SK-N-SH (cell line): ENCODE measurements at regions not wholly inside any gene's neighbourhood (a gene's known extent, or its start where the extent isn't known, plus 50 kb on each side); places are given as distances from the start of the nearest gene placed in this dataset.

Experiments used
- CTCF ChIA-PET: fragments of 300-600, 350-600 bp; formaldehyde crosslinking; extraction: SDS; loops from one replicate; lab custom pipeline; 2021; lab: Yijun Ruan, JAX
- POLR2A ChIA-PET: fragments of 350-600 bp; sonication (Branson Sonifier 250); formaldehyde crosslinking; extraction: SDS; loops from one replicate; lab custom pipeline; 2020; ENCODE audit warnings: antibody characterized with exemption, inconsistent platforms; lab: Yijun Ruan, JAX
- DNase-seq: peaks from one replicate; pipeline ENCODE4 v3.0.0; 2012
- H2AFZ ChIP-seq: fragments of 200-600 bp; sonication (generic); 2 replicates; pipeline ENCODE4 v1.8.1; 2016; ENCODE audit warnings: antibody characterized with exemption, mild to moderate bottlenecking, low read depth
- H3F3A ChIP-seq: fragments of 200-600 bp; sonication (generic); replicated peaks from 2 replicates; pipeline ENCODE3; 2016; ENCODE audit warnings: antibody characterized with exemption, mild to moderate bottlenecking; ENCODE audit not compliant: insufficient read depth
- H3K27ac ChIP-seq, 2 experiments: fragments of 200-500 bp in 1 of 2; fragments of 200-600 bp in 1 of 2; sonication (Bioruptor generic) in 1 of 2; sonication (generic), shearing (Covaris generic) in 1 of 2; 2 replicates each; pipeline versions ENCODE4 v1.5.1 to v1.6.1; 2014 to 2016; ENCODE audit warnings: low read depth in 2 of 2, inconsistent platforms in 1 of 2, low read length in 1 of 2, mild to moderate bottlenecking in 1 of 2, mixed read lengths in 1 of 2
- H3K27me3 ChIP-seq: fragments of 200-600 bp; sonication (generic), shearing (Covaris generic); 2 replicates; pipeline ENCODE4 v1.6.1; 2016; ENCODE audit warnings: mixed run types; ENCODE audit not compliant: insufficient read depth
- H3K36me3 ChIP-seq, 2 experiments: fragments of 200-500 bp in 1 of 2; fragments of 200-600 bp in 1 of 2; sonication (Bioruptor generic) in 1 of 2; sonication (generic) in 1 of 2; replicated peaks in 1 of 2; 2 replicates each; pipeline versions ENCODE3 to v1.5.1; 2014 to 2016; ENCODE audit warnings: low read length in 1 of 2, mild to moderate bottlenecking in 1 of 2; ENCODE audit not compliant: insufficient read depth in 2 of 2, control insufficient read depth in 1 of 2
- H3K4me1 ChIP-seq, 2 experiments: fragments of 200-500 bp in 1 of 2; fragments of 200-600 bp in 1 of 2; sonication (Bioruptor generic) in 1 of 2; sonication (generic), shearing (Covaris generic) in 1 of 2; 2 replicates each; pipeline versions ENCODE4 v1.5.1 to v1.6.1; 2014 to 2016; ENCODE audit warnings: low read depth in 1 of 2, low read length in 1 of 2, mixed run types in 1 of 2; ENCODE audit not compliant: insufficient read depth in 2 of 2, control insufficient read depth in 1 of 2
- H3K4me2 ChIP-seq: fragments of 200-600 bp; sonication (generic), shearing (Covaris generic); 2 replicates; pipeline ENCODE4 v1.6.1; 2017; ENCODE audit warnings: mixed run types
- H3K4me3 ChIP-seq, 2 experiments: fragments of 200-500 bp in 1 of 2; fragments of 200-600 bp in 1 of 2; sonication (Bioruptor generic) in 1 of 2; sonication (generic), shearing (Covaris generic) in 1 of 2; 2 replicates each; pipeline versions ENCODE4 v1.5.1 to v1.8.1; 2014 to 2016; ENCODE audit warnings: low read depth in 2 of 2, inconsistent platforms in 1 of 2, low read length in 1 of 2, mild to moderate bottlenecking in 1 of 2, mixed read lengths in 1 of 2, moderate library complexity in 1 of 2
- H3K79me2 ChIP-seq: fragments of 200-600 bp; sonication (generic); 2 replicates; pipeline ENCODE4 v1.8.1; 2017; ENCODE audit warnings: mild to moderate bottlenecking; ENCODE audit not compliant: insufficient read depth
- H3K9ac ChIP-seq: fragments of 200-600 bp; sonication (generic); 2 replicates; pipeline ENCODE4 v1.6.1; 2017; ENCODE audit warnings: mixed run types
- H3K9me2 ChIP-seq: fragments of 200-600 bp; sonication (generic); 2 replicates; pipeline ENCODE4 v1.6.1; 2017; ENCODE audit warnings: mixed run types
- H3K9me3 ChIP-seq: fragments of 200-600 bp; sonication (generic); 2 replicates; pipeline ENCODE4 v1.6.1; 2017; ENCODE audit warnings: mixed run types, mild to moderate bottlenecking, moderate library complexity
- H4K20me1 ChIP-seq: fragments of 200-600 bp; sonication (generic); 2 replicates; pipeline ENCODE4 v1.6.1; 2017; ENCODE audit warnings: mild to moderate bottlenecking, mixed run types; ENCODE audit not compliant: insufficient read depth
- CTCF ChIP-seq: fragments of 200-600 bp; sonication (generic); IDR thresholded peaks from 2 replicates; pipeline ENCODE4 v1.6.1; 2017; ENCODE audit warnings: antibody characterized with exemption, mild to moderate bottlenecking, moderate library complexity
- EP300 ChIP-seq, 2 experiments: IDR thresholded peaks; 2 replicates each; pipeline versions ENCODE4 v1.4.0 to v1.6.1; 2012; ENCODE audit warnings: borderline replicate concordance in 1 of 2, low read depth in 1 of 2, low read length in 1 of 2
- GATA2 ChIP-seq: sonication (generic); formaldehyde crosslinking; IDR thresholded peaks from 2 replicates; pipeline ENCODE4 v1.5.0; 2020; ENCODE audit warnings: mild to moderate bottlenecking, missing genetic modification reagents
- NFIC ChIP-seq: IDR thresholded peaks from 2 replicates; pipeline ENCODE4 v1.4.0; 2012; ENCODE audit warnings: borderline replicate concordance
- RCOR1 ChIP-seq: fragments of 150-350 bp; IDR thresholded peaks from 2 replicates; pipeline ENCODE4 v1.6.1; 2017; ENCODE audit warnings: antibody characterized with exemption, low read length
- REST ChIP-seq: IDR thresholded peaks from 2 replicates; pipeline ENCODE4 v1.6.1; 2012; ENCODE audit warnings: mild to moderate bottlenecking, low read depth, low read length, moderate library complexity
- TEAD4 ChIP-seq: IDR thresholded peaks from 2 replicates; pipeline ENCODE4 v1.4.0; 2012; ENCODE audit warnings: mild to moderate bottlenecking, borderline replicate concordance; ENCODE audit not compliant: insufficient read depth
- WGBS: methylation state at CpG from one replicate; pipeline ENCODE4 v1.1.6; 2017; ENCODE audit warnings: low lambda C conversion rate; 5-methylcytosine and 5-hydroxymethylcytosine counted together

GRCh38 chr10:64594072-64594471 is 1072.9 kb downstream of the REEP3 start:
- Histone ChIP-seq H3K27ac (no peak overlapping the region), H3F3A (no peaks in the 10 kb centered on the region), H3K9ac (no peak overlapping the region), H3K9me3 (no peaks in the 10 kb centered on the region), H4K20me1 (no peaks in the 10 kb centered on the region), H3K79me2 (no peaks in the 10 kb centered on the region), H3K4me3 (no peak overlapping the region), H2AFZ (no peak overlapping the region), H3K4me2 (no peak overlapping the region), H3K4me1 (no peaks in the 10 kb centered on the region), H3K36me3 (no peaks in the 10 kb centered on the region), H3K9me2 (no peaks in the 10 kb centered on the region), H3K27me3 (no peaks in the 10 kb centered on the region)
- WGBS, result 33% methylated on average over 3 of the region's 3 CpGs
- ChIA-PET CTCF (no interaction called here), POLR2A (no interaction called here)
- TF ChIP-seq CTCF, result no peak
- no peak for TF ChIP-seq TEAD4
- no peak for DNase-seq

GRCh38 chr10:64598600-64598999 is 1077.4 kb downstream of the REEP3 start:
- H3K79me2 ChIP-seq, result no peaks in the 10 kb centered on the region
- DNase-seq, result no peak
- H3K27me3 ChIP-seq, result no peaks in the 10 kb centered on the region
- H3K4me1 ChIP-seq, result no peaks in the 10 kb centered on the region; a peak in 1 of 4 replicates
- no peaks in the 10 kb centered on the region for H3K9me3 ChIP-seq
- H3K9me2 ChIP-seq, result no peaks in the 10 kb centered on the region
- no peak overlapping the region for H3K9ac ChIP-seq
- CTCF ChIA-PET, result interaction anchor here (0.7 kb wide), 1 partner anchor 17 kb away, joined by 3 read pairs; no protein-coding TSS in a partner anchor
- no peak overlapping the region for H2AFZ ChIP-seq
- H3K27ac ChIP-seq, result no peak overlapping the region
- no peaks in the 10 kb centered on the region for H3K36me3 ChIP-seq
- no peak overlapping the region for H3K4me3 ChIP-seq
- TF ChIP-seq REST, result no peak
- no peaks in the 10 kb centered on the region for H3F3A ChIP-seq
- 19% methylated on average over 1 of the region's 1 CpG for WGBS
- POLR2A ChIA-PET, result no interaction called here
- H4K20me1 ChIP-seq, result no peaks in the 10 kb centered on the region
- no peak overlapping the region for H3K4me2 ChIP-seq

GRCh38 chr10:64601298-64601697 is 1080.1 kb downstream of the REEP3 start:
- Histone ChIP-seq H3K79me2 (no peaks in the 10 kb centered on the region), H4K20me1 (no peaks in the 10 kb centered on the region), H3K36me3 (no peaks in the 10 kb centered on the region), H2AFZ (no peak overlapping the region), H3K4me2 (no peak overlapping the region), H3K4me3 (no peak overlapping the region), H3F3A (no peaks in the 10 kb centered on the region), H3K27me3 (no peaks in the 10 kb centered on the region), H3K27ac (no peak overlapping the region; a peak in 1 of 4 replicates), H3K9me3 (no peaks in the 10 kb centered on the region), H3K4me1 (no peaks in the 10 kb centered on the region; a peak in 1 of 4 replicates), H3K9me2 (no peaks in the 10 kb centered on the region), H3K9ac (no peak overlapping the region)
- DNase-seq, result peak; percentile 14
- ChIA-PET POLR2A (no interaction called here), CTCF (interaction anchor here (0.9 kb wide), 1 partner anchor 15 kb away, joined by 3 read pairs; no protein-coding TSS in a partner anchor)
- TF ChIP-seq RCOR1 (no peak), GATA2 (CRISPR knock-in tag) (peak; percentile 69), EP300 (IDR thresholded peaks at IDR 0.05; ENCODE audit: borderline replicate concordance in 1 of 2, low read depth in 1 of 2, low read length in 1 of 2) (peak in 1 of 2 experiments; percentile 8; a peak in 1 of 4 replicates), NFIC (no peak)
- 2% methylated on average over 3 of the region's 3 CpGs for whole genome bisulfite sequencing
